ENCODE measurements at regions not wholly inside any gene's neighbourhood (a gene's known extent, or its start where the extent isn't known, plus 50 kb on each side); places are given as distances from the start of the nearest gene placed in this dataset.

DNA sequence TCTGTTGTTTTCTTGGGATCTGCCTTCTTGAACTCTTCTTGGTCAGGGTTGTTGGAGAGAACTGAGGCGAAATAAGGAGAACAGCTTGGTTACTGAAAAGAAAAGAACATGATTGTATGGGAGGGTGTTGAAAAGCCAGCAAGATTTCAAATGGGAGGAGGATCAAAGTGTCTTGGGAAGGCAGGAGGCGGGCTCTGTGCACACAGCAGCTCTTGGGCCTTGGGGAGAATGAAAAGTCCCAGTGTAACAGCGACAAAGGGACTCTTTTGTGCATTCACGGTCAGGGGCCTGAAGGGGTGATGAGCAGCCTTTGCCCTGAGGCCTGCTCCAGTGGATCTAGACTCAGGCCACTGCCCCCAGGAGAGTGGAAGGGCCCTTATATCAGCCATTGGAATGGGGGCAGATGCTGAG lies 135.4 kb downstream of the ADAMTS15 start:
- TF ChIP-seq PKNOX1 (IDR thresholded peaks at IDR 0.05) (no peak), FOXK2 (IDR thresholded peaks at IDR 0.05) (no peak)

Measured in HEK293T (cell line).